GM12878 (cell line): ENCODE measurements at regions not wholly inside any gene's neighbourhood (a gene's known extent, or its start where the extent isn't known, plus 50 kb on each side); places are given as distances from the start of the nearest gene placed in this dataset.

Experiments
- ATAC-seq: fragments of 200-7000 bp; cut with Tn5 transposase; 3 replicates; pipeline ENCODE4 v1.9.1; 2020; ENCODE audit warnings: mild to moderate bottlenecking, moderate library complexity
- BruUV-seq: library from RNA; stranded (reverse); fragments of 400-500 nt; replicated peaks from 2 replicates; lab custom pipeline; 2021; lab: Mats Ljungman, UMichigan
- CTCF ChIA-PET: fragments of 300-600 bp; sonication (Branson Sonifier 250); formaldehyde crosslinking; extraction: SDS; loops from one replicate; lab custom pipeline; 2021; ENCODE audit warnings: inconsistent platforms; lab: Yijun Ruan, JAX
- POLR2A ChIA-PET: fragments of 350-600 bp; formaldehyde crosslinking; extraction: SDS; loops from one replicate; lab custom pipeline; 2021; ENCODE audit warnings: inconsistent platforms; lab: Charles Lee
- RAD21 ChIA-PET: fragments of 300-600 bp; sonication (Branson Sonifier 250); formaldehyde crosslinking; loops from one replicate; lab custom pipeline; 2023; ENCODE audit warnings: antibody characterized with exemption; ENCODE audit not compliant: unreplicated experiment; lab: Charles Lee
- SMC1A ChIA-PET: fragments of 300-600 bp; sonication (Branson Sonifier 250); formaldehyde crosslinking; loops from one replicate; lab custom pipeline; 2023; ENCODE audit not compliant: unreplicated experiment, uncharacterized antibody; lab: Charles Lee
- DNase-seq: peaks from one replicate; pipeline ENCODE4 v3.0.0-alpha.2; 2011; ENCODE audit warnings: low read depth, low spot score
- FAIRE-seq: peaks from 3 replicates; lab custom pipeline; 2011; peaks lifted over from hg19 to GRCh38; lab: Jason Lieb, UNC
- H2AFZ ChIP-seq: 2 replicates; pipeline ENCODE4 v1.6.0; 2011; ENCODE audit warnings: low read depth, low read length, control low read depth; ENCODE audit not compliant: control insufficient read depth
- H3K27ac ChIP-seq: 2 replicates; pipeline ENCODE4 v1.5.1; 2011; ENCODE audit warnings: control low read depth; ENCODE audit not compliant: control insufficient read depth, insufficient read depth
- H3K27me3 ChIP-seq, 2 experiments: replicated peaks in 1 of 2; 2 replicates each; pipeline versions ENCODE4 v1.6.0 to v1.6.1; 2011; ENCODE audit warnings: low read length in 1 of 2; ENCODE audit not compliant: control insufficient read depth in 2 of 2, insufficient read depth in 2 of 2
- H3K36me3 ChIP-seq, 2 experiments: 2 replicates each; pipeline ENCODE4 v1.5.1; 2011; ENCODE audit warnings: low read length in 1 of 2; ENCODE audit not compliant: control insufficient read depth in 2 of 2, insufficient read depth in 2 of 2
- H3K4me1 ChIP-seq: 2 replicates; pipeline ENCODE4 v1.6.1; 2011; ENCODE audit warnings: mild to moderate bottlenecking, low read length, moderate library complexity, mixed read lengths; ENCODE audit not compliant: control insufficient read depth, insufficient read depth
- H3K4me2 ChIP-seq: 2 replicates; pipeline ENCODE4 v1.6.0; 2011; ENCODE audit warnings: control low read depth; ENCODE audit not compliant: control insufficient read depth, insufficient read depth
- H3K4me3 ChIP-seq: fragments of 200-600 bp; sonication (generic); 2 replicates; pipeline ENCODE4 v1.5.1; 2016
- H3K79me2 ChIP-seq: 2 replicates; pipeline ENCODE4 v1.6.0; 2011; ENCODE audit warnings: low read length; ENCODE audit not compliant: control insufficient read depth, insufficient read depth
- H3K9ac ChIP-seq: 2 replicates; pipeline ENCODE4 v1.8.0; 2011; ENCODE audit warnings: low read length, control low read depth, mixed read lengths; ENCODE audit not compliant: control insufficient read depth, insufficient read depth
- H3K9me3 ChIP-seq: replicated peaks from 3 replicates; pipeline ENCODE4 v1.5.1; 2011; ENCODE audit warnings: mild to moderate bottlenecking, low read length; ENCODE audit not compliant: control insufficient read depth, insufficient read depth
- H4K20me1 ChIP-seq: 2 replicates; pipeline ENCODE4 v1.6.0; 2011; ENCODE audit not compliant: control insufficient read depth, insufficient read depth
- CHD2 ChIP-seq: IDR thresholded peaks from 2 replicates; pipeline ENCODE4 v1.6.1; 2011; ENCODE audit warnings: low read depth, low read length, improper control_type of control experiment, borderline replicate concordance
- ETV6 ChIP-seq, 2 experiments: fragments of 450-650 bp in 1 of 2; IDR thresholded peaks in 1 of 2; conservative IDR thresholded peaks in 1 of 2; 2 replicates each; pipeline ENCODE4 v1.6.1; 2014; ENCODE audit warnings: antibody characterized with exemption in 1 of 2, borderline replicate concordance in 1 of 2, low read depth in 1 of 2, mild to moderate bottlenecking in 1 of 2, moderate library complexity in 1 of 2
- HCFC1 ChIP-seq: fragments of 150-350 bp; IDR thresholded peaks from 2 replicates; pipeline ENCODE4 v1.6.1; 2014; ENCODE audit warnings: low read length
- IKZF1 ChIP-seq: fragments of 450-650 bp; conservative IDR thresholded peaks from 2 replicates; pipeline ENCODE4 v1.6.1; 2017; ENCODE audit warnings: antibody characterized with exemption, mild to moderate bottlenecking
- IKZF2 ChIP-seq, 2 experiments: fragments of 450-650 bp; IDR thresholded peaks; 2 replicates each; pipeline ENCODE4 v1.6.1; 2017; ENCODE audit warnings: mild to moderate bottlenecking in 2 of 2, moderate library complexity in 2 of 2
- KAT2A ChIP-seq: conservative IDR thresholded peaks from 2 replicates; pipeline ENCODE4 v1.6.1; 2011; ENCODE audit warnings: low read depth, low read length; ENCODE audit not compliant: control insufficient read depth
- MTA2 ChIP-seq: fragments of 450-650 bp; IDR thresholded peaks from 2 replicates; pipeline ENCODE4 v1.6.1; 2016; ENCODE audit warnings: low read depth, mild to moderate bottlenecking, moderate library complexity
- NFIC ChIP-seq: IDR thresholded peaks from 2 replicates; pipeline ENCODE4 v1.6.1; 2012; ENCODE audit warnings: low read depth, mild to moderate bottlenecking, inconsistent platforms, low read length, moderate library complexity
- POLR2AphosphoS5 ChIP-seq: IDR thresholded peaks from 2 replicates; pipeline ENCODE4 v1.6.1; 2011; ENCODE audit warnings: mild to moderate bottlenecking, low read length, inconsistent platforms
- RELA ChIP-seq: fragments of 450-650 bp; IDR thresholded peaks from 2 replicates; pipeline ENCODE4 v1.8.0; 2014; ENCODE audit warnings: borderline replicate concordance; ENCODE audit not compliant: partially characterized antibody
- SMARCA5 ChIP-seq: fragments of 450-650 bp; IDR thresholded peaks from 2 replicates; pipeline ENCODE4 v1.6.1; 2017; ENCODE audit warnings: mild to moderate bottlenecking
- SPI1 ChIP-seq: IDR thresholded peaks from 2 replicates; pipeline ENCODE4 v1.6.1; 2011; ENCODE audit warnings: low read depth, mild to moderate bottlenecking, low read length, moderate library complexity, borderline replicate concordance; ENCODE audit not compliant: insufficient read depth
- STAT3 ChIP-seq: IDR thresholded peaks from 2 replicates; pipeline ENCODE4 v1.6.1; 2011; ENCODE audit warnings: low read depth, low read length, improper control_type of control experiment
- YBX1 ChIP-seq: fragments of 450-650 bp; IDR thresholded peaks from 2 replicates; pipeline ENCODE4 v1.6.1; 2016; ENCODE audit warnings: antibody characterized with exemption
- ZNF217 ChIP-seq: fragments of 450-650 bp; IDR thresholded peaks from 2 replicates; pipeline ENCODE4 v1.6.1; 2017; ENCODE audit warnings: antibody characterized with exemption, mild to moderate bottlenecking
- ZZZ3 ChIP-seq: IDR thresholded peaks from 2 replicates; pipeline ENCODE4 v1.6.1; 2011; ENCODE audit warnings: low read depth; ENCODE audit not compliant: control insufficient read depth, insufficient read length
- WGBS: methylation state at CpG from one replicate; pipeline ENCODE4 v1.1.6; 2016; ENCODE audit warnings: low lambda C conversion rate; ENCODE audit not compliant: insufficient replicate concordance, insufficient coverage; ENCODE audit errors: missing lambda C conversion rate; 5-methylcytosine and 5-hydroxymethylcytosine counted together
- in situ Hi-C: fragments of 300-500 bp; cut with MboI; formaldehyde crosslinking; loops from 9 replicates; pipeline ENCODE4 v1.14.3; 2018; ENCODE audit warnings: mixed read lengths
- intact Hi-C: fragments of 100-400 bp; cut with micrococcal nuclease; formaldehyde crosslinking; loops from one replicate; pipeline ENCODE4 v1.14.2; 2022; ENCODE audit not compliant: unreplicated experiment
- TF ChIP-seq, protein P1 (sequence below): fragments of 450-650 bp; IDR thresholded peaks from 2 replicates; pipeline ENCODE4 v1.6.1; 2017; ENCODE audit warnings: low read depth, mild to moderate bottlenecking, moderate library complexity

DNA sequence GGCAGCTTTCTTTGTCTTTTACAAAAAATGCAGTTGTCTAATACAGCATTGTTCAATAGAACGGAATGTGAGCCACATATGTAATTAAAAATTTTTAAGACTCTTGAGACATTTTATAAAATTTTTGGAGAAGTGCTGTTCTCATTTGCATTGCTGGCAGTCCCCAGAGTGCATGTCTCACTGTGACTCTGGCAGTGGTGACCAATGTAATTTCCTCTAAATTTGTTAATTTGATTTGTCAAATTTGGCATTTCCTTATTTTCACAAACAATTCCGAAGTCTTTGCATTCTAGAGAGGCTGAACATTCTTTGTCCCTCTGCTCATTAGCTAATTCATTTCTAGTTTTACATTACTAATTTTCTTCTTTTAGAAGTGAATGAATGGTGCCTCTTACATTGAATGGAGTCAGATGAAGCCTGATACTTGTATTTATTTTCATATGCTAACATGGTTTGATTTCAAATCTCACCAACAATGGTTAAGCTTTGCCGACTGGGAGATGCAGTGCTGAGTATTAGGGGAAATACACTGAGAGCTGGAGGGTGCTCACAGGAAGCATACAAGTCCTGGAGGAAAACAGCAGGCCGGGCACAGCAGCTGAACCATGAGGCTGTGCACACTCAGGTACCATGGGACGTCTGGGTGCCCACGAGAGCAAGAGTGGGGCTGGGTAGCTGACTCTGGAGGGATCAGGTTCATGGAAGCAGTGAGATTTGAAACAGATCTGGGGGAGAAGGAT is 68.5 kb upstream of the ARMC2 start:
- in situ Hi-C loops (loop anchor here (5.0 kb wide), 1 partner anchor 232 kb away; no protein-coding TSS in a partner anchor), intact Hi-C loops (loop anchor here (5.0 kb wide), 2 partner anchors 113 to 222 kb away; no protein-coding TSS in a partner anchor)
- POLR2A ChIA-PET, result no interaction called here
- H3K79me2 ChIP-seq, result no peaks in the 10 kb centered on the region
- H3K9ac ChIP-seq, result no peak overlapping the region
- TF ChIP-seq POLR2AphosphoS5, result no peak
- no peak for TF ChIP-seq CHD2
- TF ChIP-seq YBX1, result no peak
- no peak for TF ChIP-seq SMARCA5
- no peak for TF ChIP-seq ZZZ3
- no peak for TF ChIP-seq HCFC1
- no peak for TF ChIP-seq IKZF2 (IDR thresholded peaks at IDR 0.05)
- TF ChIP-seq RELA, result no peak
- no peak for TF ChIP-seq NFIC
- no peak for TF ChIP-seq MTA2
- no peak for TF ChIP-seq SPI1
- no peak for TF ChIP-seq STAT3
- TF ChIP-seq KAT2A, result no peak
- no peak for TF ChIP-seq ETV6 (conservative IDR thresholded peaks at IDR 0.05 in 1 of 2, IDR thresholded peaks at IDR 0.05 in 1 of 2; ENCODE audit: borderline replicate concordance in 1 of 2, low read depth in 1 of 2)
- TF ChIP-seq ZNF217, result no peak
- TF ChIP-seq IKZF1, result no peak
- TF ChIP-seq, protein P1, sequence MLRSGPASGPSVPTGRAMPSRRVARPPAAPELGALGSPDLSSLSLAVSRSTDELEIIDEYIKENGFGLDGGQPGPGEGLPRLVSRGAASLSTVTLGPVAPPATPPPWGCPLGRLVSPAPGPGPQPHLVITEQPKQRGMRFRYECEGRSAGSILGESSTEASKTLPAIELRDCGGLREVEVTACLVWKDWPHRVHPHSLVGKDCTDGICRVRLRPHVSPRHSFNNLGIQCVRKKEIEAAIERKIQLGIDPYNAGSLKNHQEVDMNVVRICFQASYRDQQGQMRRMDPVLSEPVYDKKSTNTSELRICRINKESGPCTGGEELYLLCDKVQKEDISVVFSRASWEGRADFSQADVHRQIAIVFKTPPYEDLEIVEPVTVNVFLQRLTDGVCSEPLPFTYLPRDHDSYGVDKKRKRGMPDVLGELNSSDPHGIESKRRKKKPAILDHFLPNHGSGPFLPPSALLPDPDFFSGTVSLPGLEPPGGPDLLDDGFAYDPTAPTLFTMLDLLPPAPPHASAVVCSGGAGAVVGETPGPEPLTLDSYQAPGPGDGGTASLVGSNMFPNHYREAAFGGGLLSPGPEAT, result no peak
- no peak for DNase-seq
- no peak overlapping the region for H3K4me3 ChIP-seq
- peaks cover 1 to 18% of the 10 kb centered on the region in 2 experiments; a peak in 3 of 4 replicates for H3K27me3 ChIP-seq
- no peak overlapping the region for H3K4me2 ChIP-seq
- CTCF ChIA-PET, result interaction anchor here (0.8 to 4.5 kb wide), 4 partner anchors 10 to 238 kb away, joined by 3 to 25 read pairs (median 4); no protein-coding TSS in a partner anchor
- no peak overlapping the region for H2AFZ ChIP-seq
- no peak overlapping the region for H3K27ac ChIP-seq
- no TSS peak for BruUV-seq
- H3K9me3 ChIP-seq, result no peaks in the 10 kb centered on the region
- 41% methylated on average over 6 of the region's 6 CpGs for WGBS
- no peaks in the 10 kb centered on the region for H3K4me1 ChIP-seq
- no peak for ATAC-seq
- no peaks in the 10 kb centered on the region for H3K36me3 ChIP-seq
- H4K20me1 ChIP-seq, result no peaks in the 10 kb centered on the region
- no peak for FAIRE-seq
- SMC1A ChIA-PET, result interaction anchor here (0.9 to 2.5 kb wide), 3 partner anchors 234 to 238 kb away, joined by 4 to 13 read pairs (median 5); no protein-coding TSS in a partner anchor
- RAD21 ChIA-PET, result interaction anchor here (1.1 kb wide), 1 partner anchor 209 kb away, joined by 3 read pairs; no protein-coding TSS in a partner anchor
